Esophagus squamous epithelium (tissue), 5 donors: ENCODE measurements at regions not wholly inside any gene's neighbourhood (a gene's known extent, or its start where the extent isn't known, plus 50 kb on each side); places are given as distances from the start of the nearest gene placed in this dataset.

Experiments
- DNase-seq: peaks from one replicate; lab custom pipeline; 2025; lab: John Stamatoyannopoulos, UW
- H3K27ac ChIP-seq, 4 donors: fragments of 200-600 bp; sonication (generic); one replicate each; pipeline ENCODE4 v1.5.1; 2016 to 2019; ENCODE audit warnings: mild to moderate bottlenecking in 1 of 4
- H3K27me3 ChIP-seq, 4 donors: fragments of 200-600 bp; sonication (generic); 1 replicate in 3 of 4; 2 replicates in 1 of 4; pipeline versions ENCODE4 v1.5.1 to v1.6.0; 2017 to 2021; ENCODE audit warnings: antibody characterized with exemption in 1 of 4
- H3K36me3 ChIP-seq, 3 donors: fragments of 200-600 bp; sonication (generic); one replicate each; pipeline ENCODE4 v1.5.1; 2016 to 2019
- H3K4me1 ChIP-seq, 3 donors: fragments of 200-600 bp; sonication (generic); one replicate each; pipeline ENCODE4 v1.5.1; 2017 to 2019
- H3K4me3 ChIP-seq, 4 donors: fragments of 200-600 bp; sonication (generic); 1 replicate in 3 of 4; 2 replicates in 1 of 4; pipeline ENCODE4 v1.5.1; 2016 to 2019; ENCODE audit warnings: mild to moderate bottlenecking in 2 of 4, moderate library complexity in 1 of 4
- H3K9me3 ChIP-seq, 3 donors: fragments of 200-600 bp; sonication (generic); one replicate each; pipeline ENCODE4 v1.5.1; 2016 to 2019
- POLR2A ChIP-seq, 4 donors: fragments of 450-650 bp; IDR thresholded peaks; one replicate each; pipeline ENCODE4 v1.6.1; 2017; ENCODE audit warnings: antibody characterized with exemption in 4 of 4, mild to moderate bottlenecking in 4 of 4, moderate library complexity in 3 of 4
- WGBS, 2 donors: methylation state at CpG; one replicate each; pipeline ENCODE4 v1.1.5; 2018; 5-methylcytosine and 5-hydroxymethylcytosine counted together
- intact Hi-C: fragments of 100-400 bp; cut with DNase I; formaldehyde crosslinking; loops from one replicate; pipeline ENCODE4 v1.15.0; 2022
- TF ChIP-seq, protein P1 (sequence below), 6 experiments: fragments of 450-650 bp in 4 of 6; fragments of 200-600 bp in 2 of 6; sonication (generic) in 2 of 6; IDR thresholded peaks; one replicate each; pipeline ENCODE4 v1.5.1; 2016 to 2019; ENCODE audit warnings: antibody characterized with exemption in 6 of 6, mild to moderate bottlenecking in 4 of 6, moderate library complexity in 4 of 6
- donor health status: DM: yes; HTN: yes; CAD: no.

DNA sequence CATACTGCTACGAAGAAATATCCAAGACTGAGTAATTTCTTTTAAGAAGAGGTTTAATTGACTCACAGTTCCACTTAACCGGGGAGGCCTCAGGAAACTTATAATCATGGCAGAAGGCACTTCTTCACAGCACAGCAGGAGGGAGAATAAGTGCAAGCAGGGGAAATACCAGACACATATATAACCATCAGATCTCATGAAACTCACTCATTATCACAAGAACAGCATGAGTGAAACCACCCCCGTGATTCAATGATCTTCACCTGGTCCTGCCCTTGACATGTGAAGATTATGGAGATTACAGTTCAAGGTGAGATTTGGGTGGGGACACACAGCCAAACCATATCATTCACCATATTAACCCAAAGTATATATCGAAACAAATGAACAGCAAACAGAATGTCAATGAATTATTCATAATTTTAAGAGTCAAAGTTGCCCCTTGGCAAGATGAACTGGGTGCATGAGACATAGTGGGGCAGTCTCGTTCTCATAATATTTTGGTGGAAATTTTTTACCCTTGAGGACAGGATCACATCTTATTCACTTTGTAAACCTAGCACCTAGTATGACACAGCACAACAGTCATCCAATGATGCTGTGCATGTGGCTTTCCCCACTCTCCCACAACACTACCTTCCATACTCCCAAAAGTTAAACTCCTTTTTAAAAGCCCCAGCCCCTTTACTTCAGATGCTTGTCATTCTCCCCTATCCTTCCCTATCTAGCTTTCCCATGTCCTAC is 425.3 kb downstream of the ZEB2 start:
- 85 to 92% methylated on average over 5 of the region's 5 CpGs for WGBS, 2 donors
- no peak overlapping the region for H3K27ac ChIP-seq
- no peaks in the 10 kb centered on the region for H3K36me3 ChIP-seq
- H3K27me3 ChIP-seq, result no peaks in the 10 kb centered on the region
- no peak for DNase-seq
- intact Hi-C loops, result no loop called here
- no peaks in the 10 kb centered on the region for H3K4me1 ChIP-seq
- no peak overlapping the region for H3K4me3 ChIP-seq
- no peaks in the 10 kb centered on the region for H3K9me3 ChIP-seq
- TF ChIP-seq, protein P1, sequence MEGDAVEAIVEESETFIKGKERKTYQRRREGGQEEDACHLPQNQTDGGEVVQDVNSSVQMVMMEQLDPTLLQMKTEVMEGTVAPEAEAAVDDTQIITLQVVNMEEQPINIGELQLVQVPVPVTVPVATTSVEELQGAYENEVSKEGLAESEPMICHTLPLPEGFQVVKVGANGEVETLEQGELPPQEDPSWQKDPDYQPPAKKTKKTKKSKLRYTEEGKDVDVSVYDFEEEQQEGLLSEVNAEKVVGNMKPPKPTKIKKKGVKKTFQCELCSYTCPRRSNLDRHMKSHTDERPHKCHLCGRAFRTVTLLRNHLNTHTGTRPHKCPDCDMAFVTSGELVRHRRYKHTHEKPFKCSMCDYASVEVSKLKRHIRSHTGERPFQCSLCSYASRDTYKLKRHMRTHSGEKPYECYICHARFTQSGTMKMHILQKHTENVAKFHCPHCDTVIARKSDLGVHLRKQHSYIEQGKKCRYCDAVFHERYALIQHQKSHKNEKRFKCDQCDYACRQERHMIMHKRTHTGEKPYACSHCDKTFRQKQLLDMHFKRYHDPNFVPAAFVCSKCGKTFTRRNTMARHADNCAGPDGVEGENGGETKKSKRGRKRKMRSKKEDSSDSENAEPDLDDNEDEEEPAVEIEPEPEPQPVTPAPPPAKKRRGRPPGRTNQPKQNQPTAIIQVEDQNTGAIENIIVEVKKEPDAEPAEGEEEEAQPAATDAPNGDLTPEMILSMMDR (IDR thresholded peaks at IDR 0.05), result no peak
- no peak for TF ChIP-seq POLR2A (IDR thresholded peaks at IDR 0.05)

DNA sequence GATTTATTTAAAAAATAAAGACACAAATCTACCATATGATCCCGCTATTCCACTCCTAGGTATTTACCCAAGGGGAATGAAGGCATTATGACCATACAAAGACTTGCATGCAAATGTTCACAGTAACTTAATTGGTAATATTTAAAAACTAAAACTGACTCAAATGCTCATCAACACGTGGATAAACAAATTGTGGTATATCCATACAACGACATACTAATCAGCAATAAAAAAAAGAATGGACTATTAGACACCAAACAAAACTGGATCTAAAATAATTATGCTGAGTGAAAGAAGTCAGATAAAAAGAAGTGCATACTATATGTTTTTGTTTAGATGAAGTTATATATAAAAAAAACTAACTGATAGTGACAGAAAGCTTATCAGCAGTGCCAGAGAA is 428.3 kb downstream of the ZEB2 start:
- intact Hi-C loops, result no loop called here
- Histone ChIP-seq H3K27ac (no peak overlapping the region), H3K36me3 (no peaks in the 10 kb centered on the region), H3K9me3 (no peaks in the 10 kb centered on the region), H3K4me1 (no peaks in the 10 kb centered on the region), H3K27me3 (no peaks in the 10 kb centered on the region), H3K4me3 (no peak overlapping the region)
- 88 to 89% methylated on average over 3 of the region's 3 CpGs for WGBS, 2 donors
- TF ChIP-seq, protein P1 (IDR thresholded peaks at IDR 0.05), result no peak
- no peak for TF ChIP-seq POLR2A (IDR thresholded peaks at IDR 0.05)
- no peak for DNase-seq

DNA sequence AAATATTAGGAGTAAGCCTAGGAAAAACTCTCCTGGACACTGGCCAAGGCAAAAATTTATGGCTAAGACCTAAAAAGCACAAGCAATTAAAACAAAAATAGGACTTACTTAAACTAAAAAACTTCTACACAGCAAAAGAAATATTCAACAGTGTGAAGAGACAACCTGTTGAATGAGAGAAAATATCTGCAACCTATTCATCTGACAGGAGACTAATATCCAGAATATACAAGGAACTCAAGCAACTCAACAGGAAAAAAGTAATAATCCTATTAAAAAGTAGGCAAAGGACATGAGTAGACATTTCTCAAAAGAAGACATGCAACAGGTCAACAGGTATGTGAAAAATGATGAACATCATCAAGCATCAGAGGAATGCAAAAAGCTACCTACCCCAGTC is 431.1 kb downstream of the ZEB2 start:
- Histone ChIP-seq H3K36me3 (no peaks in the 10 kb centered on the region), H3K4me1 (no peaks in the 10 kb centered on the region), H3K27me3 (no peaks in the 10 kb centered on the region), H3K4me3 (no peak overlapping the region), H3K9me3 (no peaks in the 10 kb centered on the region), H3K27ac (no peak overlapping the region)
- intact Hi-C loops, result no loop called here
- TF ChIP-seq, protein P1 (IDR thresholded peaks at IDR 0.05), result no peak
- TF ChIP-seq POLR2A (IDR thresholded peaks at IDR 0.05), result no peak
- no peak for DNase-seq

DNA sequence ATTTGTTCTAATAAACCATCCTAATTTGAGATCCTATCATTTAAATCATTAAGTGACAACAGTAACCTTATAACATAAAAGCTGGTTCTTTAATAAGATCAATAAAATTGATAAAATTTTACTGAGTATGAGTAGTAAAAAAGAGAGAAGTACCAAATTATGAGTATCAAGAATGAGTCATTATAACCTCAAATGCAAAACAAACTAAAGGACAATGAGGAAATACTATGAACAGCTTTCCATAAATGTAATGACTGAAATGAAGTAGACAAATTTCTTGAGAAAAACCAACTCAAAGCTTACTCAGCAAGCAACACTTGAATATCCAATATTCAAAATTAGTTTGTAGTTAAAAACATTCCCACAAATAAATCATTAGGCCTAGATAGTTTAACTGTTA is 433.0 kb downstream of the ZEB2 start:
- Histone ChIP-seq H3K36me3 (no peaks in the 10 kb centered on the region), H3K4me1 (no peaks in the 10 kb centered on the region), H3K27ac (no peak overlapping the region), H3K4me3 (no peak overlapping the region), H3K9me3 (no peaks in the 10 kb centered on the region), H3K27me3 (no peaks in the 10 kb centered on the region)
- no peak for DNase-seq
- intact Hi-C loops, result no loop called here
- no peak for TF ChIP-seq POLR2A (IDR thresholded peaks at IDR 0.05)
- TF ChIP-seq, protein P1 (IDR thresholded peaks at IDR 0.05), result no peak

DNA sequence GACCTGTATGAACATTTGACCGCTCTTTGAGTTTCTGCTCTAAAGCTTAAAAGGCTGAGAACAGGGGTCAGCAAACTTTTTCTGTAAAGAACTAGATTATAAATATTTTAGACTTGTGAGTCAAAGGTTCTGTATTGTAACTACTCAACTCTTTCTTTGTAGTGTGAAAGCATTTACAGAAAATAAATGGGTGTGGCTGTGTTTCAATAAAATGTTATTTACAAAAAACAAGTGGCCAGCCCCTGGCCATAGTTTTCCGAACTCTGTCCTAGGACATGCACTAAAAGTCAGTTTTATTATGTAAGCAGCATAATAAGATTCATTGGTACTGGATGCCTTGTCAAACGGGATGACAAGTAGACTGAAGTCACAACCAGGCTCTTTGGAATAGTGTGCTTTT is 434.9 kb downstream of the ZEB2 start:
- WGBS, 2 donors, result 87 to 91% methylated on average over 3 of the region's 3 CpGs
- intact Hi-C loops, result no loop called here
- Histone ChIP-seq H3K36me3 (no peaks in the 10 kb centered on the region), H3K9me3 (no peaks in the 10 kb centered on the region), H3K27me3 (no peaks in the 10 kb centered on the region), H3K4me1 (peaks cover 0 to 5% (median 0%) of the 10 kb centered on the region in 3 donors), H3K4me3 (no peak overlapping the region), H3K27ac (no peak overlapping the region)
- DNase-seq, result no peak
- TF ChIP-seq POLR2A (IDR thresholded peaks at IDR 0.05), result no peak
- TF ChIP-seq, protein P1 (IDR thresholded peaks at IDR 0.05), result no peak
